ENCODE measurements at regions not wholly inside any gene's neighbourhood (a gene's known extent, or its start where the extent isn't known, plus 50 kb on each side); places are given as distances from the start of the nearest gene placed in this dataset.

- H3K27ac ChIP-seq (ENCODE audit: low read length) = no peak overlapping the region
- H3K4me3 ChIP-seq (ENCODE audit: low read length) = no peak overlapping the region
- no peaks in the 10 kb centered on the region for H3K9me3 ChIP-seq (ENCODE audit: control insufficient read depth, insufficient read depth, low read length)
- peaks cover 0 to 7% of the 10 kb centered on the region in 2 donors for H3K4me1 Mint-ChIP-seq
- H3K4me1 ChIP-seq (ENCODE audit: control insufficient read depth, insufficient read depth, low read length) = peaks cover 2% of the 10 kb centered on the region
- H3K9me3 Mint-ChIP-seq = no peaks in the 10 kb centered on the region
- H3K27me3 Mint-ChIP-seq (ENCODE audit: low read depth in 2 of 2) = no peaks in the 10 kb centered on the region
- H3K36me3 ChIP-seq (ENCODE audit: control insufficient read depth, insufficient read depth, low read length) = no peaks in the 10 kb centered on the region
- ATAC-seq = peak in 1 of 3 donors; percentile 46
- intact Hi-C loops (cut with micrococcal nuclease) = no loop called here
- 75% methylated on average over 1 of the region's 2 CpGs for WGBS (ENCODE audit: insufficient coverage)
- H3K36me3 Mint-ChIP-seq = no peaks in the 10 kb centered on the region
- peak overlapping the region in 1 of 2 donors; percentile 7 for H3K27ac Mint-ChIP-seq
- no peaks in the 10 kb centered on the region for H3K27me3 ChIP-seq (ENCODE audit: control insufficient read depth, insufficient read depth, low read length)
- no peak overlapping the region for H3K4me3 Mint-ChIP-seq
- TF ChIP-seq CTCF (IDR thresholded peaks at IDR 0.05) = no peak
- DNase-seq = peak; percentile 9 to 14
These were observed 357.2 kb upstream of the HSFY2 start for GRCh38 chrY:19130569-19131358.

- 80% methylated on average over 1 of the region's 1 CpG for WGBS (ENCODE audit: insufficient coverage)
- Mint-ChIP-seq H3K27ac (no peak overlapping the region), H3K9me3 (no peaks in the 10 kb centered on the region), H3K27me3 (ENCODE audit: low read depth in 2 of 2) (peaks cover 0 to 4% of the 10 kb centered on the region in 2 donors), H3K4me3 (no peak overlapping the region), H3K36me3 (no peaks in the 10 kb centered on the region), H3K4me1 (peaks cover 0 to 7% of the 10 kb centered on the region in 2 donors)
- no peak overlapping the region for H3K4me3 ChIP-seq (ENCODE audit: low read length)
- no peak for ATAC-seq
- H3K36me3 ChIP-seq (ENCODE audit: control insufficient read depth, insufficient read depth, low read length) = no peaks in the 10 kb centered on the region
- H3K27ac ChIP-seq (ENCODE audit: low read length) = no peak overlapping the region
- H3K27me3 ChIP-seq (ENCODE audit: control insufficient read depth, insufficient read depth, low read length) = no peaks in the 10 kb centered on the region
- no peak for TF ChIP-seq CTCF (IDR thresholded peaks at IDR 0.05)
- no peaks in the 10 kb centered on the region for H3K9me3 ChIP-seq (ENCODE audit: control insufficient read depth, insufficient read depth, low read length)
- intact Hi-C loops (cut with micrococcal nuclease) = no loop called here
- no peak for DNase-seq
- peaks cover 2% of the 10 kb centered on the region for H3K4me1 ChIP-seq (ENCODE audit: control insufficient read depth, insufficient read depth, low read length)
These were observed 353.4 kb upstream of the HSFY2 start for GRCh38 chrY:19126889-19127288.

- intact Hi-C loops (cut with micrococcal nuclease) = no loop called here
- no peak for TF ChIP-seq CTCF (IDR thresholded peaks at IDR 0.05)
- DNase-seq = no peak
- H3K27me3 ChIP-seq (ENCODE audit: control insufficient read depth, insufficient read depth, low read length) = no peaks in the 10 kb centered on the region
- no peak overlapping the region for H3K27ac Mint-ChIP-seq
- H3K36me3 ChIP-seq (ENCODE audit: control insufficient read depth, insufficient read depth, low read length) = no peaks in the 10 kb centered on the region
- no peaks in the 10 kb centered on the region for H3K9me3 ChIP-seq (ENCODE audit: control insufficient read depth, insufficient read depth, low read length)
- no peak overlapping the region for H3K27ac ChIP-seq (ENCODE audit: low read length)
- peaks cover 0 to 9% of the 10 kb centered on the region in 2 donors for H3K27me3 Mint-ChIP-seq (ENCODE audit: low read depth in 2 of 2)
- 95% methylated on average over 2 of the region's 2 CpGs for WGBS (ENCODE audit: insufficient coverage)
- no peak for ATAC-seq
- H3K4me1 ChIP-seq (ENCODE audit: control insufficient read depth, insufficient read depth, low read length) = no peaks in the 10 kb centered on the region
- H3K36me3 Mint-ChIP-seq = no peaks in the 10 kb centered on the region
- H3K9me3 Mint-ChIP-seq = peaks cover 0 to 4% of the 10 kb centered on the region in 2 donors
- H3K4me1 Mint-ChIP-seq = no peaks in the 10 kb centered on the region
- no peak overlapping the region for H3K4me3 Mint-ChIP-seq
- no peak overlapping the region for H3K4me3 ChIP-seq (ENCODE audit: low read length)
These were observed 351.1 kb upstream of the HSFY2 start for GRCh38 chrY:19124609-19125008.

- DNase-seq (no peak), ATAC-seq (no peak)
- no peak overlapping the region for H3K27ac ChIP-seq (ENCODE audit: low read length)
- no peaks in the 10 kb centered on the region for H3K4me1 Mint-ChIP-seq
- no peak overlapping the region for H3K4me3 ChIP-seq (ENCODE audit: low read length)
- H3K36me3 ChIP-seq (ENCODE audit: control insufficient read depth, insufficient read depth, low read length) = no peaks in the 10 kb centered on the region
- peaks cover 0 to 4% of the 10 kb centered on the region in 2 donors for H3K9me3 Mint-ChIP-seq
- no peaks in the 10 kb centered on the region for H3K27me3 ChIP-seq (ENCODE audit: control insufficient read depth, insufficient read depth, low read length)
- H3K4me3 Mint-ChIP-seq = no peak overlapping the region
- H3K9me3 ChIP-seq (ENCODE audit: control insufficient read depth, insufficient read depth, low read length) = no peaks in the 10 kb centered on the region
- H3K36me3 Mint-ChIP-seq = no peaks in the 10 kb centered on the region
- H3K27me3 Mint-ChIP-seq (ENCODE audit: low read depth in 2 of 2) = peaks cover 0 to 12% of the 10 kb centered on the region in 2 donors
- TF ChIP-seq CTCF (IDR thresholded peaks at IDR 0.05) = no peak
- intact Hi-C loops (cut with micrococcal nuclease) = no loop called here
- no peaks in the 10 kb centered on the region for H3K4me1 ChIP-seq (ENCODE audit: control insufficient read depth, insufficient read depth, low read length)
- H3K27ac Mint-ChIP-seq = no peak overlapping the region
These were observed 348.9 kb upstream of the HSFY2 start for GRCh38 chrY:19122450-19122849.
